ENCODE measurements at regions not wholly inside any gene's neighbourhood (a gene's known extent, or its start where the extent isn't known, plus 50 kb on each side); places are given as distances from the start of the nearest gene placed in this dataset.

DNA sequence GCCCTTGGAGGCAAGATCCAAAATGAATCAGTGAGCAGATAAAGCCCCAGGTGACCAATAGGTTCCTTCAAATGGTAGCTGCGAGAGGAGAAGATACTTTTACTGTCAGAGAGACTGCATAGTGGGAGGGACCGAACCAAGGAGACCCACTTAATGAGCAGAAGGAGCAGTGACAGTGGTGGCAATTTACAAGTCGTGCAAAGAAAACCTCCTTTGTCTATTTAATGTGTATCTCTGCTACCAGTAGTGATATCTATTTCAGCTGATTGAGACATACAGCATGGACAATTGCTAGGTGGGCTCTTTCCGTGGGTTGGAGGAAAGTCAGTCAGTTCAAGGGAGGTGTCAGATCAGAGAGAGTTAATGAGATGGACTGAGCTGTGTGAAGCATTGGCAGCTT lies 480.4 kb downstream of the GATA3 start:
- no peak for DNase-seq (ENCODE audit: low read depth in 2 of 2)

DNA sequence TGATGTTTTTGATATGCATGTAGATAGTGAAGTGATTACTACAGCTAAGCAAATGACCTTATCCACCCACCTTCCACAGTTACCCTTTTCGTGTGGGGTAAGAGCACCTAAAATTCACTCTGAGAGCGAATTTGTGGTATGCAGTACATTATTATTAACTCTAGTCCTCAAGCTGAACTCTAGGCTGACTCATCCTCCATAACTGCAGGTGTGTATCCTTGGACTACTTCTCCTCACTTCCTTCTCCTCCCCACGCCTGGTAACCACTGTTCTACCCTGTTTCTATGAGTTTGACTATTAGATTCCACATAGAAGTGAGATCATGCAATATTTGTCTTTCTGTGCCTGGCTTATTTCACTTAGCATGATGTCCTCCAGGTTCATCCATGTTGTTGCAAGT lies 484.6 kb downstream of the GATA3 start:
- DNase-seq (ENCODE audit: low read depth in 2 of 2): no peak

DNA sequence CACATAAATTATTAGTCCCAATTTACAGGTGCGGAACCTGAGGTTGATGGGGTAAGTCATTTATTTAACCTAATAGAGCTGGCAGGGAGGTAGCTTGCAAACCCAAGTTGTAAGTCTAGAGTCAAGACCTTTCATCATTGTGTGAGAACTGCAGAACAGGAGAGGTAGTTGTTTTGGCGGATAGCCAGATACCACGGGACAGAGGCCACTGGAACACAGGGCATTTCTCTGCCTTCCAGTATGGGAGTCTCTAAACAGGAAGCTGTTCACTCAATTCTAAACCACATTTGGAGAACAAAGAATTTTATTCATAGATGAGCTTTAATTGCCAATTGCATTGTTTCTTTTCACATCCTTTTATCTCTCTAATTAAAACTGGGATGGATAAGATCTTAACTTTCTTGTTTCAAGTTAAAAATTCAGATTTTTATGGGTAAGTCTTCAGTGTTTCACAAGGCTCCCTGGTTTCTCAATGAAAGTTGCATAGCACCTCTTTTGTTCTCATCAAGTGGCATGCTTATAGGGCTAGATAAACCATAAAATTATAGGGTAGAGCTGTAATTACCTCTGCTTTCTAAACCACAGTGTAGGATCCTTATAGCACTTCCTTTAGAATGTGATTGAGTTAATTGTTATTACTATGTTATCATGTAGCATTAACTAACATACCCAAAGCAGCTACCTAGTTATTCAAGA lies 489.0 kb downstream of the GATA3 start:
- DNase-seq (ENCODE audit: low read depth in 2 of 2): no peak

DNA sequence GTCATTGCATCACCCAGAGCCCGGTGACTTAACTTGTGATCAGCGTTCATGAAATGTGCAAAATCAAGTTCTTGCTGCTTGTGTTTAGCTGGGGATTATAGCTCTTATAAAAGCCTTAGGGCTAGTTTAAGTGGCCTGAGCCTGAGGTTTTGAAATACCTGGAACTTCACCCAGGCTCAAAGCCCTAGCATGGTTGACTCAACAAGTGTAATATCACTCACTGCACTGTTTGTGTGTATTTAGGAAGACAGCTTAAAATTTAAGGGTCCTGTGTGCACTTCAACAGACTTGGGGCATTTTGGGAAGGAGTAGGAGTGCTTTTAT lies 489.5 kb downstream of the GATA3 start:
- DNase-seq (ENCODE audit: low read depth in 2 of 2): no peak

DNA sequence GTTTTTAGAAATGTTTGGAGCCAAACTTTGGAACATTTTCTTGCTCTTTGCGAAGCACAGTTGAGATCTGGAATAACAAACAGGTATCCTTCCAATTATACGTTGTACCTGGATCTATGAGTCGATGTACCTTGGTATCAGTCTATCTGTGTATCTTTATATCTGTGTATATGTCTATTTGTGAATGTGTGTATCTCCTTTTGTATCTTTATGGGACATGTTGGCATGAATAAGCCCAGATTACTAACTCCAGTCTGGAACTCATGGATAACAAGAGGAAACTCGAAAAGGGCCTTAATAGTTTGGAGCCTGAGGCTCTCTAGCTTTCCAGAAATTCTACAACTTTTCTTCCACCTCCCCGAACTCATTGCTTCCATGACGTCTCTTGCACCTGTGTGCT lies 490.0 kb downstream of the GATA3 start:
- DNase-seq (ENCODE audit: low read depth in 2 of 2): no peak

DNA sequence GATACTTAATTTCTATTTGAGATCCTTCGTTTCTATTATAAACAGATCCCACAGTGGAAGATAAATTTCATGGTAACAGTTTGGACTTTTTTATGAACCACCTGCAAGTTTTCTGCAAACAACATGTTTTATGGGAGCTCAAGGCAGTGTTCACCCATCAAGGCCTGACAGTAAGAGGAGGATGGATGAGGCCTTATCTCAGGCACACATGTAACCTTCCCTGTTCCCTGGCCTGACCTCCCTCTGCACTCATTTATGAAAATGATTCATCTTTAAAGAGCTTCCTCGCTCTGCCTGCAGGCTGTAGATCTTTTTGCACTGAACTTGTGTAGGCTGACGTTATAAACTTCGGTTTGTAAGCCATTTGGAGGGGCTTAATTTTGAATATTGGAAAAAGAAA lies 500.1 kb downstream of the GATA3 start:
- no peak for DNase-seq (ENCODE audit: low read depth in 2 of 2)

DNA sequence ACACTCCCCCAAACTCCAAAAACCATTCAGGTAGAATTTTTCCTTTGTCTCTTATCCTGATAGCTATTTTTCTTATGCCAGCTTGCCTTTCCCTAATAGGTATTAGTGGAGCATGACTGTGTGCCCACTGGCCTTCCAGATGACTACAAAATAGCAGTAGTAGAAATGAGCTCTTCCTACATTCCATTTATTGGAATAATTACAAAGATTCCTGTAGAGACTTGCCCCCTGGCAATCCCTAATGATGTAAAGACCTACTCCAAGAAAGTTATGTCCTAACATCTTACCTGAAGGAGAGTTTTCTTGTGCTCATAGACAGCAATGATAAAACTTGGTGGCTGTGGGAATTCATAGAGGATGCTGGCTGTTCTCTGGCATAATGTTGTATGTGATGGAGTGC lies 501.8 kb downstream of the GATA3 start:
- DNase-seq (ENCODE audit: low read depth in 2 of 2): no peak

DNA sequence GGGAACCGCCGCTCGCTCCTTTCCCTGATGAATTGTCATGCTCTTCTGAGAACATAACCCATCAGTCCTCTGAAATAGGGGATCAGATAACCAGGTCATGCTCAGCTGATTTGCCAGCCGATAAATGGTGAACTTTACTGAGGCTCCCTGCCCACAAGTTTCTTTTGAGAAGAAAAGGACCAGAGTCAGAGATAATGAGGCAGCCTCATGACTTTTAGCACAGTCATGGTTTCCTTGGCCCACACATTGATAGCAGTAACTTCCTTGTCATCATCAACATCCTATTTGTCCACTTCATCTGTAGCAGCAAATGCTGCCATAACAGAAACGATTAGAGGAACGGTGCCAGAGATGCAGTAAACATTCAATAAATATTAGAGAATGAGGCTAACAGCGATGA lies 509.0 kb downstream of the GATA3 start:
- DNase-seq (ENCODE audit: low read depth in 2 of 2): no peak

DNA sequence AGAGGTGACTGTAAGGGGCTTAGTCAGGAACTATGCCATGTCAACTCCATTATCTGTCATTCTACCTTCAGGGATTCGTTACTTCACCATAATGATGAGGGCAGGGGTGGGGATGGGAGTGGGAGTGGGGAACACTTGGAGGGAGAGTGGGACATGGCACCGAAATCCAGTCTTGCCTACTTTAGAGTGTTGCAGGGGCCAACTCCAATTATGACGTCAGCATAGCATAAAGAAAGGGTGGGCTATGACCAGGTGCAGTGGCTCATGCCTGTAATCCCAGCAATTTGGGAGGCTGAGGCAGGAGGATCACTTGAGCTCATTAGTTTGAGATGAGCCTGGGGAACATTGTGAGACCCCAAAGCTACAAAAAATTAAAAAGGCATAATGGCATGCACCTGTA lies 512.2 kb downstream of the GATA3 start:
- DNase-seq (ENCODE audit: low read depth in 2 of 2): no peak

DNA sequence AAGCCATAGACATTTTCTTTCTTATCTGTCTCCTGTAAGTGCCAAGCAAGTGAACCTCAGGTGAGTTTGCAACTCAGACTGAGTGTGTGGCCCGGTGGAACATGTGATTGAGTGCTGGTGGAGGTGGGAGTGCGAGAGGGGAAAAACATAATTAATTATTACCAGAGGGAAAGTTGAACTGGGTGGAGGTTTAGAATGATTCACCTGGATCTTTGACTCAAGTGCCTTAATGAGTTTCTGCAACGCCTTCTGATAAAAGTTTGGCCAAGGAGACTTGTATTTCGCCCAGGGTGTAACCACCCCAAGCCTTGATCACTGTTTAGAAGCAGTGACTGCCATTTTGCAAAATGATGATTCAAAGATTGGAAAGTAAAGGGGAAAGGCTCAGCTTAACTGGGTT lies 513.9 kb downstream of the GATA3 start:
- DNase-seq (ENCODE audit: low read depth in 2 of 2): no peak

DNA sequence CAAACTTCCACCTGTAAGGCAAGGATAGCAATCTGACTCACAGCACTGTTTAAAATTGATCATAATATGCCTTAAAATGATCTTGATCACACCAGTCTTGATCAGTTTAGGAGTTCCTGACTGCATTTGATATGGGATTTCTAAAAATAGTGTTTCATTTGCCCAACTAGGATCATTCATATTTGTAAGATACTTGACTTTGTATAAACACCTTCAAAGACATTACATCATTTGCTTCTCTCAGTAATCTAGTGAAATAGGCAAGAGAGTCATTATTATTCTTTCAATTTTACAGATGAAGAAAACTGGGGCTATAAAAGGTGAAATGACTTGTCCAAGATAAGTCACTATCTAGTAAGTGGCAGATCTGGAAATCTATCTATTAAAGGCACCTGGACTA lies 521.1 kb downstream of the GATA3 start:
- DNase-seq (ENCODE audit: low read depth in 2 of 2): no peak

DNA sequence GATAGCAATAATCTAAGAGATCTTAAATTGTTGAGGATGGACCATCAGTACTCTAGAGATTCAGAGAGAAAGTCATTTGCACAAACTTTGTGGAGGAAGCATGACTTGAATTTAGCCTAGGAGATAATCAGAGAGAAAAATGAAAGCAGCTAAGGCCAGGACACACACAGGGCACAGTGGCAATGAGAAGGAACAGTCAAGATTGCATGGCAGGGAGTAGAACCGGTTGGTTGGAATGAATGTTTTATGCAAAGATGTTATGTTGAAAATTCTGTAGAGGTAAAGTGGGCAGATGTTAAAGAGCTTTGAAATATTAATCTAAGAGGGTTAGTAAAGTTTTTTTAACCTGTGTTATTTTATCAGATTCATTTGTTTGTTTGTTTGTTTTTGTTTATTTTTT lies 521.8 kb downstream of the GATA3 start:
- no peak for DNase-seq (ENCODE audit: low read depth in 2 of 2)

DNA sequence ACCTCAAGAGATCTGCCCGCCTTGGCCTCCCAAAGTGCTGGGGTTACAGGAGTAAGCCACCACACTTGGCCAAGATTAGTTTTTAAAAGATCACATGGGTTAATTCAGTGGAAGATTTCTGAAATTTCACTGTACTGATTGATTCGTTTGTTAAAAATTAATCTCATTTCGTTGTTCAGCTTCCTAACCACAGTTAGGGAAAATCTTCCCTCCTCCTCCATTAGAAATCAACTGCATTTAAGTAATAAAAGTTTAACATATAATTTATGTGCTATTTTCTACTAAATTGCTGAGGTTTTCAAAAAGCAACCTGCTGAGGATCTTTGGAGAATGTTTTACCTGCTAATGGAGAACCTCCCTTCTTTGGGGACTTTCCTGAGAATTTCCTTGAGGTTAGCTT lies 522.4 kb downstream of the GATA3 start:
- no peak for DNase-seq (ENCODE audit: low read depth in 2 of 2)

DNA sequence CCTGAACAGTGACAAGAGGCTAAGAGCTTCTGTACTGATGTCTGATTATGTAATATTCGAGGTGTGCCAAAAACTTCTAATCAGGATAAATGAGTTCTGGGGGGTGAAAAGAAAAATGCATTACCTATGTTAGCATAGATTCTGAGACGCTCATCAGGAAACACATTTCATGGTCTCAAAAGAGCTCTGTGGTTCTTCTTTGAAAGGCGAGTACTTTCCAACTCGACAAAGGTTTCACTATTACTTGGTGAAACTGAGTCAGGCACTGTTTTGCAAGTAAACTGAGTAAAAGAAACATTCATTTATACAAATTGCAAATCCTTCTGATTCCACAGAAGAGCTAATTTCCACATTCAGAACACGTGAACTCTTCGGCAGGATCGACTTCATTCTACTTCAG lies 523.2 kb downstream of the GATA3 start:
- no peak for DNase-seq (ENCODE audit: low read depth in 2 of 2)

DNA sequence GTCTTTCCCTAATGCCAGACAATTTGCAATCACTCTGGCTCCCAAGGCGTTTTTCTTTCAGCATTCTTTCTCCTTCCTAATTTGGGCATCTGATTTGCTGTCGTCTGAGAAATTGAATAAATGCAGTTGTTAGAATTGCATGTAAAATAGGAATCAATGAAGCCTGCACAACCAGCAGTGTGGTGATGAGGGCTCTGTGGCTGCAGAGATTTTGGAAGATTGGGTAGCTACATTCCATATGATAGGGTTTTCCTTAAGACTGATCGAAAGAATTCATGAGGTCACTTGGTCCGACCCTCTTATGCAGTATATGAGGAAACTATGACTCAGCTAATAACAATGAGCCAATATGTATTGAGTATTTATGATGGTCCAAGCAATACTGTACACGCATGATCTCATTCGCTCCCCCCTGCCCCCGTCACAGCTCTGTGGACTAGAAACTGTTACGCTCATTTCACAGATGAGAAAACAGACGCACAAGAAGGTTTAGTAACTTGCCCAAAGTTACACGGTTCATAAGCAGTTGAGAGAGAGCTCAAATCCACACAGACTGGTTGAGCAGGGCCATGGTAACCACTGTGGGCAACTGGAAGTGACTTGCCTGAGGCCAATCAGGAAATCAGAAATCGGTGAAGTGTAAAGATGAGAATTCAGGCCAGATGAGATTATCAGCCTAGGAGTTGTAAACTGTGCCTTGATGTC lies 527.2 kb downstream of the GATA3 start:
- DNase-seq (ENCODE audit: low read depth in 2 of 2): no peak

DNA sequence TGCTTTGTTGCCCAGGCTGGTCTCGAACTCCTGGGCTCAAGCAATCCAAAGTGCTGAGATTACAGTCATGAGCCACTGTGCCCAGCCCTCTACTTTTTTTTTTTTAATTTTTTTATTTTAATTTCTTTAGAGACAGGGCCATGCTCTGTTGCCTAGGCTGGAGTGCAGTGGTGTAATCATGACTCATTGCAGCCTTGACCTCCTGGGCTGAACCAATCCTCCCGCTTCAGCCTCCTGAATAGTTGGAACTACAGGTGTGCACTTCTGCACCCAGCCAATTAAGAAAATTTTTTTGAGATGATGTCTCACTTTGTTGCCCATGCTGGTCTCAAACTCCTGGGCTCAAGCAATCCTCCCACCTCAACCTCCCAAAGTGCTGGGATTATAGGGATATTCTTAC lies 528.6 kb downstream of the GATA3 start:
- no peak for DNase-seq (ENCODE audit: low read depth in 2 of 2)

DNA sequence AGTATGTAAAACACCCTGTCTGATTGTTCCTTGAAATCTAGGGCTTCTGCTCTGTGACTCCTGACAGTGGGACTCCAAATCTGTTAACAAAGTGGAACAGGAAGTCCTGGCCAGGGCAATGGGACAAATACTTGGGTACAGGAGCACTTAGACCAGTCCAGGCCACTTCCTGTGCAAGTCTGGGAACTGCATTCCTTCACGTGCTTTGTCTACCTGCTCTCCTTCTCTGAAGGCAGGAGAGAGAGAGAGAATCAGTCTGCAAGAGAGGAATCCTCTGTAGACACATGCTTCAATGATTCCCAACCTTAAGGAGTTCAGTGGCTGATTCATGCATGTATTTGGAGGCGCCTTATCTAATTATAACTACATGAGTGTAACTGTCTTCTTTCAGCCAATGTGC lies 530.2 kb downstream of the GATA3 start:
- DNase-seq (ENCODE audit: low read depth in 2 of 2): no peak

DNA sequence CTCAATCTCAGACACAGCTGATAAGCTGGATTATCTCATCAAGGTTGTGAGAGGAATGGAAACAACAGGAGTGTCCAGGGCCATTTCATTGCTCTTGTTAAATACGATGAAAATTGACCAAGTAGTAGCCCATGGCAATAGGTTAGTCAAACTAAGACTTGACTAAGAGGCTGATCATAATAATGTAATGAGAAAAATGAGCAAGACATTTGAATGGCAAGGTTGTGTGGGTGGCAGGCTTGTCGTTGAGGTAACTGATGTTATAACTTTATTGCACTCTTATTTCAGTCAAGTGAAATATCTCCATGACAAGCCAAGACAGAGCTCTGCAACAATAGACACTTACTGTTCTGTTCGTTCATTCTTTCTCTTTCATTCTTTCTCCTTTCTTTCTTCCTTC lies 532.0 kb downstream of the GATA3 start:
- DNase-seq (ENCODE audit: low read depth in 2 of 2): peak; percentile 17 to 38

DNA sequence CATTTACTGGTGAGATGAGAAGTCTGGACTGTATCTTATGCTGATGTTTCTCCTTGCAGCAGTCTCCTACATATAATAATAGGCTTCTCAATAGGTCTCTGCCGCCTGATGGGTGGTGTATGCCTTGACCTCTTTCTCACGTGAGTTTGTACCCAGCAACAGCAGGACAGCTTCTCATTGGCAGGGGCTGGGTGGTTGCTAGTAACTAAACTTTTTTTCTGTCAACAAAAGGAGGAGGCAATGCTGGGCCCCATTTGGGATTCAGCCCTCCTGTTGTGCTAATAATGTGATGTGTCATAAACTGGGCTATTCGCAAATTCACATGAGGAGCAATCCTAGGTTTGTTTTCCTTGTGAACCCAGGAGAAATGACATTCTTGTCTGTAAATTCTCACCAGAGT lies 533.6 kb downstream of the GATA3 start:
- DNase-seq (ENCODE audit: low read depth in 2 of 2): no peak

DNA sequence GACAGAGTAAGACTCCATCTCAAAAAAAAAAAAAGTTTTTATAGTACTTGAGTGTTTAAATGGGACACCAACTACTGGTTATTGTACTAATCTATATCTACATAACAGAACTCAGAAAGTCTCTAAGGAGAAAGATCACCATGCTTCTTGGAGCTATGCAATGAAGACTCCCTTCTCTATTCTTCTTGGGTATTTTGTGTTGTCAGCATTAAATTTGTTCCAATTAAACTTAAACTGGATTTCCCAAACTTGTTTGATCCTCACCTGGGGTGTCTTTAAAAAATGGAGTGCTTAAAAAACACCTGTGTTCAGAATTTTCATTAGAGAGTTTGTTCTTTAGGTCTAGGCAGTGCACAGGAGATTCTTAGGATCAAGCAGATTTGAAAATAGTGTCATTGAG lies 536.0 kb downstream of the GATA3 start:
- DNase-seq (ENCODE audit: low read depth in 2 of 2): no peak

DNA sequence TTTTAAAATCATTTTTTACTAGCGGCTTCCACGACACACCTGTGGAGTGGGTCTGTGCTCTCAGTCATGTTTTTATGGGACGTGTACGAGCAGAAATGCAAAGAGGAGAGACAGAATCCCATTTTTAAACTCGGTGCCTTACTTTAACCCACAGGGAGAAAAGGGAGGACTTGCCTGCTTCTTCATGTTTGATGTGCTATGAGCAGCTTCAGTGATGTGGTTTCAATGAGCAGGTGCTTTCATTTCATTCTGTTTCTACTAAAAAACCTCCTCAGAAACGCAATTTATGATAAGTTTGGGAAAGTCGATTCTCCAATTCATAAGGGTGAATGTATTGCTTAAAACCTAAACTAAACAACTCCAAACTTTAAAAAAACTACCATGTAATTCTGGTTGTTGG lies 537.2 kb downstream of the GATA3 start:
- DNase-seq (ENCODE audit: low read depth in 2 of 2): no peak

DNA sequence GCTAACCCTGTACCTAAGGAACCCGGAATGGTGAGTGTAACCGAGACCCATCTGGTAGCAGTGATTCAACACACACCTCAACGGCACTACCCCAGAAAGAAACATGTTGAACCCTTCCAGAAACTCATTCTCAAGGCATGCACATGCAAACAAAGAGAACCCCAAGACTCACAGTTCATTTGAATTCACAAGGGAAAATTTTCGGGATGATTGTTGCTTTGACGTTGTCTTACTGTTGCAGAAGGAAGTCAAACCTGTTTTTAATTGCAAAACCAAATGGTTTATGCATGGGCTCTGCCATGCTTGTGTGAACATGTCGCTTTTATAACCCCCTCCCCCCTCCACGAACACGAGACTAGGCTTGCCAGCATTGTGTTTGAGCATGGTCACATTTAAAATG lies 539.7 kb downstream of the GATA3 start:
- no peak for DNase-seq (ENCODE audit: low read depth in 2 of 2)

DNA sequence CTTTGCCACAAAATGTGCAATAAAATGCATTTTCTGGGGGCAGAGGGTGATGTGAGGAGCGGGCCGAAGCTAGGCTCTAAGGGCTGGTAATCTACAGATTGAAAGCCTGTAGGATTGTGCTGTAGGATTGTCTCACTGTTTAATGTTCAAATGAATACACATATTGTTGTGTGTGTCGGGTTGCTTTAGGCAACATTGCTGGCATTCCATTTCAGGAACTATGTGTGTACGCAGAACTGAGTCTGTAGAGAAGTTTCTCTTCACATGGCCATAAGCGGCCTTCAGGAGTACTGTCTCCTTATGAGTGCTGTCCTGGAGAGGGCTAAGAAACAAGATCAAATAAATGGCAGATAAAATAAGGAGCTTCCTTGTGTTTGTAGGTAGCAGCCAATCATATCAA lies 540.2 kb downstream of the GATA3 start:
- no peak for DNase-seq (ENCODE audit: low read depth in 2 of 2)

DNA sequence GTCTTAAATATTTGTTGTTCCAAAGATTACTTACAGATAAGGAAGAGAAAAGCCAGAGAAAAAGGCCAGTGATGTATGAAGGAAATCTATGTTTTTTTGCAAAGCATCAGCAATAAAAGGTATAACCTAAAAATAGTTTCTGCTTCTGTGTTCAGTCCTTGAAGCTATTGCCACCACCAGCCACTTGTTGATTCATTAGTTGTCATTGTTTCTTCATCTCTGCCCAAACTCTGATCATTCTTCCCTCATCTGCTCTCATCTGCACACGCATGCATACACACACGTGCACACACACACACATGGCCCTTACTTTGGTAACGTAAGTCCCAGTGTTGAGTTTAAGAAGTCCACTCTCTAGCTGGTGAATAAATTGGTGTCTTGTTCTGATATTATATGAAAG lies 540.7 kb downstream of the GATA3 start:
- DNase-seq (ENCODE audit: low read depth in 2 of 2): no peak
